Epithelial cell of prostate (primary cell): ENCODE measurements at regions not wholly inside any gene's neighbourhood (a gene's known extent, or its start where the extent isn't known, plus 50 kb on each side); places are given as distances from the start of the nearest gene placed in this dataset.
"Not testable (repeated sequence)": the region's sequence is repeated elsewhere in the genome, so short reads cannot be mapped to it uniquely, and the experiment has no call there.

Experiments
- DNase-seq: peaks from one replicate; pipeline ENCODE4 v3.0.0-alpha.2; 2011; ENCODE audit warnings: low read depth, low spot score
- H3K27ac ChIP-seq: fragments of 450-650 bp; 2 replicates; pipeline ENCODE4 v1.5.1; 2017; ENCODE audit warnings: mild to moderate bottlenecking

GRCh38 chr7:37594602-37595001, 89.0 kb upstream of the GPR141 start:
- no peak for DNase-seq
- H3K27ac ChIP-seq: no peak overlapping the region

GRCh38 chr7:37598824-37599223, 84.7 kb upstream of the GPR141 start:
- no peak overlapping the region for H3K27ac ChIP-seq
- no peak for DNase-seq

- DNase-seq: no peak
- H3K27ac ChIP-seq: no peak overlapping the region
These were observed 82.2 kb upstream of the GPR141 start for GRCh38 chr7:37601321-37601720.

DNA sequence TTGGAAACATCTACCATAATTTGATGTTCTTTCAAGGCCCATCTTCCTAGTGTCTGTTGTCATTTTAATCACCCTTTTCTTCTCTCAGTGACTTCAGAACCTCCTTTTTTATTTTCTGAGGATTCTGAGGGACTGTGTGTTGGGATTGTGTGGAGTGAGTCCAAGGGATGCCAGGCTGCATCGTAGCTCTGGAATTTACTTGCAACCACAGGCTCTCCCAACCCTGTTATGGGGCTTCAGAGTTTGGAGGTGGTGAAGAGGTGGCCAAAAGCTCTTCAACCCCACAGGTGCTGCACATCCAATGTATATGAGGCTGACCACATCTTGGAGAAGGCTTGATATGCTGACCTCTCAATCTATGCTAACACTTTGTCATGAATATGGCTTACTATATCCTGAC, 79.5 kb upstream of the GPR141 start:
- DNase-seq: no peak
- no peak overlapping the region for H3K27ac ChIP-seq

GRCh38 chr7:37617406-37617805, 66.2 kb upstream of the GPR141 start:
- DNase-seq, H3K27ac ChIP-seq: not testable (repeated sequence)

GRCh38 chr7:37633048-37633447, 50.5 kb upstream of the GPR141 start:
- no peak overlapping the region for H3K27ac ChIP-seq
- DNase-seq: no peak
